ENCODE measurements at regions not wholly inside any gene's neighbourhood (a gene's known extent, or its start where the extent isn't known, plus 50 kb on each side); places are given as distances from the start of the nearest gene placed in this dataset.

GRCh38 chr3:117550766-117551165, 841.2 kb downstream of the TUSC7 start (continued):
- TF ChIP-seq CTCF (conservative IDR thresholded peaks at IDR 0.05; ENCODE audit: low read depth in 2 of 2) (no peak), REST (IDR thresholded peaks at IDR 0.05; ENCODE audit: unreplicated experiment) (no peak), STAT1 (IDR thresholded peaks at IDR 0.05; ENCODE audit: unreplicated experiment) (no peak), EZH2 (IDR thresholded peaks at IDR 0.05; ENCODE audit: low read depth, unreplicated experiment) (no peak)

GRCh38 chr3:117553461-117553860, 843.9 kb downstream of the TUSC7 start:
- H3K9me2 ChIP-seq (ENCODE audit: insufficient read depth): no peaks in the 10 kb centered on the region
- ATAC-seq (no peak), DNase-seq (ENCODE audit: low spot score) (no peak)
- no peaks in the 10 kb centered on the region for H3K27me3 ChIP-seq (ENCODE audit: insufficient read depth)
- no peak overlapping the region for H3K4me2 ChIP-seq
- H3K27ac ChIP-seq (ENCODE audit: low read depth): no peak overlapping the region
- H3K79me2 ChIP-seq (replicated peaks; ENCODE audit: insufficient read depth): no peaks in the 10 kb centered on the region
- no peaks in the 10 kb centered on the region for H3K4me1 ChIP-seq (ENCODE audit: insufficient read depth)
- H3K9me3 Mint-ChIP-seq: no peaks in the 10 kb centered on the region
- H3K36me3 Mint-ChIP-seq (ENCODE audit: low read depth): no peaks in the 10 kb centered on the region
- H3K4me3 Mint-ChIP-seq: no peak overlapping the region
- no peaks in the 10 kb centered on the region for H3K27me3 Mint-ChIP-seq (ENCODE audit: insufficient read depth, low read depth, poor library complexity)
- H3K4me1 Mint-ChIP-seq: no peaks in the 10 kb centered on the region
- no peaks in the 10 kb centered on the region for H3K36me3 ChIP-seq (ENCODE audit: insufficient read depth)
- no peaks in the 10 kb centered on the region for H4K20me1 ChIP-seq (replicated peaks; ENCODE audit: insufficient read depth)
- H3K27ac Mint-ChIP-seq: no peak overlapping the region
- H3K4me3 ChIP-seq: no peak overlapping the region
- H3F3A ChIP-seq (replicated peaks; ENCODE audit: low read depth): no peaks in the 10 kb centered on the region
- no peak overlapping the region for H2AFZ ChIP-seq
- TF ChIP-seq POLR2AphosphoS5 (IDR thresholded peaks at IDR 0.05; ENCODE audit: low read depth) (no peak), EZH2phosphoT487 (IDR thresholded peaks at IDR 0.05; ENCODE audit: unreplicated experiment) (no peak), ZNF462 (CRISPR knock-in tag; IDR thresholded peaks at IDR 0.05) (no peak), JUNB (IDR thresholded peaks at IDR 0.05; ENCODE audit: unreplicated experiment) (no peak), STAT1 (IDR thresholded peaks at IDR 0.05; ENCODE audit: unreplicated experiment) (no peak), EZH2 (IDR thresholded peaks at IDR 0.05; ENCODE audit: low read depth, unreplicated experiment) (no peak), CREB1 (CRISPR knock-in tag; IDR thresholded peaks at IDR 0.05; ENCODE audit: low read depth) (no peak), ZNF114 (CRISPR knock-in tag; IDR thresholded peaks at IDR 0.05) (no peak), NANOG (IDR thresholded peaks at IDR 0.05; ENCODE audit: borderline replicate concordance) (no peak), ZNF331 (CRISPR knock-in tag; IDR thresholded peaks at IDR 0.05; ENCODE audit: low read depth) (no peak), CTCF (conservative IDR thresholded peaks at IDR 0.05; ENCODE audit: low read depth in 2 of 2) (no peak)

Measured in GM23338 (cell line).